GM23338 (cell line): ENCODE measurements at regions not wholly inside any gene's neighbourhood (a gene's known extent, or its start where the extent isn't known, plus 50 kb on each side); places are given as distances from the start of the nearest gene placed in this dataset.

Experiments used
- ATAC-seq: fragments of 200-7000 bp; cut with Tn5 transposase; 3 replicates; pipeline ENCODE4 v1.9.1; 2020
- DNase-seq: peaks from one replicate; pipeline ENCODE4 v3.0.0-alpha.2; 2015; ENCODE audit warnings: low spot score
- H2AFZ ChIP-seq: fragments of 200-600 bp; sonication (generic); 2 replicates; pipeline ENCODE4 v1.8.0; 2016; ENCODE audit warnings: antibody characterized with exemption, mild to moderate bottlenecking, moderate library complexity
- H3F3A ChIP-seq: fragments of 200-600 bp; sonication (generic); replicated peaks from 2 replicates; pipeline ENCODE4 v1.8.0; 2017; ENCODE audit warnings: antibody characterized with exemption, mixed run types, low read depth
- H3K27ac ChIP-seq: fragments of 200-600 bp; sonication (generic); 2 replicates; pipeline ENCODE4 v1.6.1; 2016; ENCODE audit warnings: low read depth
- H3K27me3 ChIP-seq: fragments of 200-600 bp; sonication (generic); 2 replicates; pipeline ENCODE4 v1.8.0; 2016; ENCODE audit warnings: mild to moderate bottlenecking, mixed run types, moderate library complexity; ENCODE audit not compliant: insufficient read depth
- H3K36me3 ChIP-seq: fragments of 200-600 bp; sonication (generic); 2 replicates; pipeline ENCODE4 v1.8.0; 2016; ENCODE audit warnings: mild to moderate bottlenecking; ENCODE audit not compliant: insufficient read depth
- H3K4me1 ChIP-seq: fragments of 200-600 bp; sonication (generic); 2 replicates; pipeline ENCODE4 v1.8.0; 2016; ENCODE audit warnings: mild to moderate bottlenecking, moderate library complexity; ENCODE audit not compliant: insufficient read depth
- H3K4me2 ChIP-seq: fragments of 200-600 bp; sonication (generic); 2 replicates; pipeline ENCODE4 v1.7.1; 2017; ENCODE audit warnings: mixed run types
- H3K4me3 ChIP-seq: fragments of 200-600 bp; sonication (generic); 2 replicates; pipeline ENCODE4 v1.6.1; 2016; ENCODE audit warnings: mixed run types
- H3K79me2 ChIP-seq: fragments of 200-600 bp; sonication (generic); replicated peaks from 2 replicates; pipeline ENCODE4 v1.8.0; 2017; ENCODE audit warnings: mild to moderate bottlenecking; ENCODE audit not compliant: insufficient read depth
- H3K9me2 ChIP-seq: fragments of 200-600 bp; sonication (generic); 2 replicates; pipeline ENCODE4 v1.8.0; 2017; ENCODE audit not compliant: insufficient read depth
- H4K20me1 ChIP-seq: fragments of 200-600 bp; sonication (generic); replicated peaks from 2 replicates; pipeline ENCODE4 v1.8.0; 2017; ENCODE audit warnings: mild to moderate bottlenecking; ENCODE audit not compliant: insufficient read depth
- H3K27ac Mint-ChIP-seq: 2 replicates; pipeline ENCODE4 v1.8.0; 2020; ENCODE audit warnings: inconsistent platforms, mild to moderate bottlenecking, moderate library complexity, mixed read lengths
- H3K27me3 Mint-ChIP-seq: 3 replicates; pipeline ENCODE4 v1.8.0; 2022; ENCODE audit warnings: low read depth, mild to moderate bottlenecking, moderate library complexity, mixed read lengths, inconsistent platforms; ENCODE audit not compliant: insufficient read depth, poor library complexity
- H3K36me3 Mint-ChIP-seq: 3 replicates; pipeline ENCODE4 v1.8.0; 2021; ENCODE audit warnings: low read depth, mild to moderate bottlenecking, inconsistent platforms, moderate library complexity, mixed read lengths
- H3K4me1 Mint-ChIP-seq: 3 replicates; pipeline ENCODE4 v1.8.0; 2020; ENCODE audit warnings: mild to moderate bottlenecking, inconsistent platforms, mixed read lengths
- H3K4me3 Mint-ChIP-seq: 3 replicates; pipeline ENCODE4 v1.8.0; 2021; ENCODE audit warnings: moderate library complexity, mild to moderate bottlenecking, inconsistent platforms, mixed read lengths
- H3K9me3 Mint-ChIP-seq: 3 replicates; pipeline ENCODE4 v1.8.0; 2020; ENCODE audit warnings: moderate library complexity, mild to moderate bottlenecking, inconsistent platforms, mixed read lengths
- EZH2 ChIP-seq: fragments of 200-600 bp; sonication (generic); IDR thresholded peaks from one replicate; pipeline ENCODE4 v1.8.0; 2017; ENCODE audit warnings: antibody characterized with exemption, mild to moderate bottlenecking, low read depth; ENCODE audit not compliant: unreplicated experiment
- EZH2phosphoT487 ChIP-seq: fragments of 200-600 bp; sonication (generic); IDR thresholded peaks from one replicate; pipeline ENCODE4 v1.8.1; 2018; ENCODE audit warnings: antibody characterized with exemption; ENCODE audit not compliant: unreplicated experiment
- JUNB ChIP-seq: IDR thresholded peaks from one replicate; pipeline ENCODE4 v1.6.1; 2016; ENCODE audit warnings: antibody characterized with exemption; ENCODE audit not compliant: unreplicated experiment
- STAT1 ChIP-seq: IDR thresholded peaks from one replicate; pipeline ENCODE4 v1.6.1; 2016; ENCODE audit warnings: antibody characterized with exemption; ENCODE audit not compliant: unreplicated experiment
- ZNF331 ChIP-seq: fragments of 250-450 bp; sonication (Bioruptor Pico); IDR thresholded peaks from 2 replicates; pipeline ENCODE4 v1.5.0; 2020; ENCODE audit warnings: low read depth, mild to moderate bottlenecking, moderate library complexity
- TF ChIP-seq, protein P1 (sequence below): IDR thresholded peaks from 2 replicates; pipeline ENCODE4 v1.6.1; 2016; ENCODE audit warnings: antibody characterized with exemption
- TF ChIP-seq, protein P2 (sequence below): IDR thresholded peaks from one replicate; pipeline ENCODE4 v1.6.1; 2018; ENCODE audit warnings: antibody characterized with exemption; ENCODE audit not compliant: unreplicated experiment
- TF ChIP-seq, protein P3 (sequence below): fragments of 250-450 bp; sonication (Bioruptor Pico); IDR thresholded peaks from 2 replicates; pipeline ENCODE4 v1.5.0; 2020; ENCODE audit warnings: mild to moderate bottlenecking, moderate library complexity

DNA sequence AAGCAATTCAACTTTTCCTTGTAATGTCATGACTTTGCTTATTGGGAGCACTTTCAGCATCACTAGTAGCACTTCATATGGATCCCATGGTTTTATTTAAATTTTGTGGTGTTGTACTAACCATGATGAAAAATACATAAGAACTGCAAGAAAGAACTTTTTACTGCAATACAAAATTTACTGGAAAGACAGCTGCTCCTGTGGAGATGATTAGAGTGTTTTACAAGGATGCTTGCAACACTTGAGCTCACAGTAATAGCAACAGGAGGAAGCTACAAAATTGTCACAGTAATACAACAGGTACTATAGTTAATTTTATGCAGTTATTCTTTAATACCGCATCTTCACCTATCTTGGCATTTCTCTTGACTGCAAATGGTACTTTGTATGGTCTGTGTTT, 158.3 kb upstream of the TSLP start:
- Histone ChIP-seq H3K79me2 (no peaks in the 10 kb centered on the region), H2AFZ (no peak overlapping the region), H3K4me2 (no peak overlapping the region), H3K27ac (no peak overlapping the region), H3K9me2 (no peaks in the 10 kb centered on the region), H3K4me1 (0 out of 2 replicates have a peak, but pooled peaks cover 9% of the 10 kb centered on the region), H4K20me1 (no peaks in the 10 kb centered on the region), H3K4me3 (no peak overlapping the region), H3F3A (no peaks in the 10 kb centered on the region), H3K36me3 (no peaks in the 10 kb centered on the region), H3K27me3 (no peaks in the 10 kb centered on the region)
- DNase-seq = no peak
- TF ChIP-seq, protein P1, sequence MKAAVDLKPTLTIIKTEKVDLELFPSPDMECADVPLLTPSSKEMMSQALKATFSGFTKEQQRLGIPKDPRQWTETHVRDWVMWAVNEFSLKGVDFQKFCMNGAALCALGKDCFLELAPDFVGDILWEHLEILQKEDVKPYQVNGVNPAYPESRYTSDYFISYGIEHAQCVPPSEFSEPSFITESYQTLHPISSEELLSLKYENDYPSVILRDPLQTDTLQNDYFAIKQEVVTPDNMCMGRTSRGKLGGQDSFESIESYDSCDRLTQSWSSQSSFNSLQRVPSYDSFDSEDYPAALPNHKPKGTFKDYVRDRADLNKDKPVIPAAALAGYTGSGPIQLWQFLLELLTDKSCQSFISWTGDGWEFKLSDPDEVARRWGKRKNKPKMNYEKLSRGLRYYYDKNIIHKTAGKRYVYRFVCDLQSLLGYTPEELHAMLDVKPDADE = no peak
- Mint-ChIP-seq H3K36me3 (no peaks in the 10 kb centered on the region), H3K27ac (no peak overlapping the region), H3K9me3 (no peaks in the 10 kb centered on the region), H3K27me3 (no peaks in the 10 kb centered on the region), H3K4me1 (peaks cover 4% of the 10 kb centered on the region; the same call in 2 of the 3 replicates), H3K4me3 (no peak overlapping the region)
- no peak for ATAC-seq

DNA sequence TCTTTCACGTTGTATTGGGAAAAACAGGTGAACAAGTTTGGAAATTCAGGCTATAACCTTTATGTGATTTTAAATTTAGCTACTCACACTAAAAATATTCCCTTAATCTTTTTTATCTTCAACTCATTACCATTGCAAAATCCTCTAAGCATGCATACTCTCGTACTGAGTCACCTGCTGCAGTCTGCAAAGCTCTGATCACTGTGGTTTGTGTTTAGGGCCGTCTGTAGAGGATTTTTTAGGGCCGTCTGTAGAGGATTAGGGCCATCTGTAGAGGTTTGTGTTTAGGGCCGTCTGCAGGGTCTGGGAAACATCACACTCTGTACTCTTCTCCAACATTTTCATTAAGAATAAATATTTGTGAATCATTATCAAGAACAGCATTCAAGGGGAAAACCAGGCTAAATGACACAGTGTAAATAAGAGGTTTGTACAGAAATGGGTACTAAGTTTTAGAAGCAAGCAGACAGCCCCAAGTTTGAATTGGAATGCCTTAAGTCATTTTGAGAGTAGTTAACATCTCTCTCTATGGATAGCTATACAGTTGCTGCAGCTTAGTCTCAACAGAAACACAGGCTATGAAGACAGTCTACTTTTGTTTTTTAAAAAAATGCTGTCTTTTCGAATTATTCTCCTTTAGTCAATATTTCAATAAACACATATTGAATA, 155.0 kb upstream of the TSLP start:
- H3K9me2 ChIP-seq = no peaks in the 10 kb centered on the region
- H3K4me1 ChIP-seq = 0 out of 2 replicates have a peak, but pooled peaks cover 9% of the 10 kb centered on the region
- H3K79me2 ChIP-seq = no peaks in the 10 kb centered on the region
- Mint-ChIP-seq H3K36me3 (no peaks in the 10 kb centered on the region), H3K9me3 (no peaks in the 10 kb centered on the region), H3K27ac (peak overlapping the region; percentile 19; the same call in 1 of the 2 replicates), H3K4me1 (peaks cover 4% of the 10 kb centered on the region; the same call in 2 of the 3 replicates), H3K4me3 (no peak overlapping the region), H3K27me3 (no peaks in the 10 kb centered on the region)
- no peak overlapping the region for H3K4me3 ChIP-seq
- no peaks in the 10 kb centered on the region for H4K20me1 ChIP-seq
- no peak overlapping the region for H3K4me2 ChIP-seq
- no peaks in the 10 kb centered on the region for H3F3A ChIP-seq
- peak; percentile 12 for DNase-seq
- H3K36me3 ChIP-seq = no peaks in the 10 kb centered on the region
- H2AFZ ChIP-seq = no peak overlapping the region; the same call in 1 of the 2 replicates
- H3K27ac ChIP-seq = no peak overlapping the region
- H3K27me3 ChIP-seq = no peaks in the 10 kb centered on the region
- peak; percentile 85 for ATAC-seq
- no peak for TF ChIP-seq EZH2phosphoT487
- TF ChIP-seq ZNF331 (CRISPR knock-in tag) = no peak
- TF ChIP-seq, protein P2, sequence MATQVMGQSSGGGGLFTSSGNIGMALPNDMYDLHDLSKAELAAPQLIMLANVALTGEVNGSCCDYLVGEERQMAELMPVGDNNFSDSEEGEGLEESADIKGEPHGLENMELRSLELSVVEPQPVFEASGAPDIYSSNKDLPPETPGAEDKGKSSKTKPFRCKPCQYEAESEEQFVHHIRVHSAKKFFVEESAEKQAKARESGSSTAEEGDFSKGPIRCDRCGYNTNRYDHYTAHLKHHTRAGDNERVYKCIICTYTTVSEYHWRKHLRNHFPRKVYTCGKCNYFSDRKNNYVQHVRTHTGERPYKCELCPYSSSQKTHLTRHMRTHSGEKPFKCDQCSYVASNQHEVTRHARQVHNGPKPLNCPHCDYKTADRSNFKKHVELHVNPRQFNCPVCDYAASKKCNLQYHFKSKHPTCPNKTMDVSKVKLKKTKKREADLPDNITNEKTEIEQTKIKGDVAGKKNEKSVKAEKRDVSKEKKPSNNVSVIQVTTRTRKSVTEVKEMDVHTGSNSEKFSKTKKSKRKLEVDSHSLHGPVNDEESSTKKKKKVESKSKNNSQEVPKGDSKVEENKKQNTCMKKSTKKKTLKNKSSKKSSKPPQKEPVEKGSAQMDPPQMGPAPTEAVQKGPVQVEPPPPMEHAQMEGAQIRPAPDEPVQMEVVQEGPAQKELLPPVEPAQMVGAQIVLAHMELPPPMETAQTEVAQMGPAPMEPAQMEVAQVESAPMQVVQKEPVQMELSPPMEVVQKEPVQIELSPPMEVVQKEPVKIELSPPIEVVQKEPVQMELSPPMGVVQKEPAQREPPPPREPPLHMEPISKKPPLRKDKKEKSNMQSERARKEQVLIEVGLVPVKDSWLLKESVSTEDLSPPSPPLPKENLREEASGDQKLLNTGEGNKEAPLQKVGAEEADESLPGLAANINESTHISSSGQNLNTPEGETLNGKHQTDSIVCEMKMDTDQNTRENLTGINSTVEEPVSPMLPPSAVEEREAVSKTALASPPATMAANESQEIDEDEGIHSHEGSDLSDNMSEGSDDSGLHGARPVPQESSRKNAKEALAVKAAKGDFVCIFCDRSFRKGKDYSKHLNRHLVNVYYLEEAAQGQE = no peak
- TF ChIP-seq, protein P3, sequence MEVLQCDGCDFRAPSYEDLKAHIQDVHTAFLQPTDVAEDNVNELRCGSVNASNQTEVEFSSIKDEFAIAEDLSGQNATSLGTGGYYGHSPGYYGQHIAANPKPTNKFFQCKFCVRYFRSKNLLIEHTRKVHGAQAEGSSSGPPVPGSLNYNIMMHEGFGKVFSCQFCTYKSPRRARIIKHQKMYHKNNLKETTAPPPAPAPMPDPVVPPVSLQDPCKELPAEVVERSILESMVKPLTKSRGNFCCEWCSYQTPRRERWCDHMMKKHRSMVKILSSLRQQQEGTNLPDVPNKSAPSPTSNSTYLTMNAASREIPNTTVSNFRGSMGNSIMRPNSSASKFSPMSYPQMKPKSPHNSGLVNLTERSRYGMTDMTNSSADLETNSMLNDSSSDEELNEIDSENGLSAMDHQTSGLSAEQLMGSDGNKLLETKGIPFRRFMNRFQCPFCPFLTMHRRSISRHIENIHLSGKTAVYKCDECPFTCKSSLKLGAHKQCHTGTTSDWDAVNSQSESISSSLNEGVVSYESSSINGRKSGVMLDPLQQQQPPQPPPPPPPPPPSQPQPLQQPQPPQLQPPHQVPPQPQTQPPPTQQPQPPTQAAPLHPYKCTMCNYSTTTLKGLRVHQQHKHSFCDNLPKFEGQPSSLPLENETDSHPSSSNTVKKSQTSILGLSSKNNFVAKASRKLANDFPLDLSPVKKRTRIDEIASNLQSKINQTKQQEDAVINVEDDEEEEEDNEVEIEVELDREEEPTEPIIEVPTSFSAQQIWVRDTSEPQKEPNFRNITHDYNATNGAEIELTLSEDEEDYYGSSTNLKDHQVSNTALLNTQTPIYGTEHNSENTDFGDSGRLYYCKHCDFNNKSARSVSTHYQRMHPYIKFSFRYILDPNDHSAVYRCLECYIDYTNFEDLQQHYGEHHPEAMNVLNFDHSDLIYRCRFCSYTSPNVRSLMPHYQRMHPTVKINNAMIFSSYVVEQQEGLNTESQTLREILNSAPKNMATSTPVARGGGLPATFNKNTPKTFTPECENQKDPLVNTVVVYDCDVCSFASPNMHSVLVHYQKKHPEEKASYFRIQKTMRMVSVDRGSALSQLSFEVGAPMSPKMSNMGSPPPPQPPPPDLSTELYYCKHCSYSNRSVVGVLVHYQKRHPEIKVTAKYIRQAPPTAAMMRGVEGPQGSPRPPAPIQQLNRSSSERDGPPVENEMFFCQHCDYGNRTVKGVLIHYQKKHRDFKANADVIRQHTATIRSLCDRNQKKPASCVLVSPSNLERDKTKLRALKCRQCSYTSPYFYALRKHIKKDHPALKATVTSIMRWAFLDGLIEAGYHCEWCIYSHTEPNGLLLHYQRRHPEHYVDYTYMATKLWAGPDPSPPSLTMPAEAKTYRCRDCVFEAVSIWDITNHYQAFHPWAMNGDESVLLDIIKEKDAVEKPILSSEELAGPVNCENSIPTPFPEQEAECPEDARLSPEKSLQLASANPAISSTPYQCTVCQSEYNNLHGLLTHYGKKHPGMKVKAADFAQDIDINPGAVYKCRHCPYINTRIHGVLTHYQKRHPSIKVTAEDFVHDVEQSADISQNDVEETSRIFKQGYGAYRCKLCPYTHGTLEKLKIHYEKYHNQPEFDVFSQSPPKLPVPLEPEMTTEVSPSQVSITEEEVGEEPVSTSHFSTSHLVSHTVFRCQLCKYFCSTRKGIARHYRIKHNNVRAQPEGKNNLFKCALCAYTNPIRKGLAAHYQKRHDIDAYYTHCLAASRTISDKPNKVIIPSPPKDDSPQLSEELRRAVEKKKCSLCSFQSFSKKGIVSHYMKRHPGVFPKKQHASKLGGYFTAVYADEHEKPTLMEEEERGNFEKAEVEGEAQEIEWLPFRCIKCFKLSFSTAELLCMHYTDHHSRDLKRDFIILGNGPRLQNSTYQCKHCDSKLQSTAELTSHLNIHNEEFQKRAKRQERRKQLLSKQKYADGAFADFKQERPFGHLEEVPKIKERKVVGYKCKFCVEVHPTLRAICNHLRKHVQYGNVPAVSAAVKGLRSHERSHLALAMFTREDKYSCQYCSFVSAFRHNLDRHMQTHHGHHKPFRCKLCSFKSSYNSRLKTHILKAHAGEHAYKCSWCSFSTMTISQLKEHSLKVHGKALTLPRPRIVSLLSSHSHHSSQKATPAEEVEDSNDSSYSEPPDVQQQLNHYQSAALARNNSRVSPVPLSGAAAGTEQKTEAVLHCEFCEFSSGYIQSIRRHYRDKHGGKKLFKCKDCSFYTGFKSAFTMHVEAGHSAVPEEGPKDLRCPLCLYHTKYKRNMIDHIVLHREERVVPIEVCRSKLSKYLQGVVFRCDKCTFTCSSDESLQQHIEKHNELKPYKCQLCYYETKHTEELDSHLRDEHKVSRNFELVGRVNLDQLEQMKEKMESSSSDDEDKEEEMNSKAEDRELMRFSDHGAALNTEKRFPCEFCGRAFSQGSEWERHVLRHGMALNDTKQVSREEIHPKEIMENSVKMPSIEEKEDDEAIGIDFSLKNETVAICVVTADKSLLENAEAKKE (CRISPR knock-in tag) = no peak
- no peak for TF ChIP-seq JUNB
- no peak for TF ChIP-seq STAT1
- no peak for TF ChIP-seq EZH2
